AG08395 (cell line): ENCODE measurements at regions not wholly inside any gene's neighbourhood (a gene's known extent, or its start where the extent isn't known, plus 50 kb on each side); places are given as distances from the start of the nearest gene placed in this dataset.
"Not testable (repeated sequence)": the region's sequence is repeated elsewhere in the genome, so short reads cannot be mapped to it uniquely, and the experiment has no call there.

Experiments
- DNase-seq: peaks from one replicate; pipeline ENCODE4 v3.0.0; 2012; ENCODE audit warnings: mixed read lengths, low spot score

- DNase-seq, result no peak
Observed at GRCh38 chr19:13712767-13713201, 51.5 kb upstream of the MRI1 start.

GRCh38 chr19:13707915-13708314 is 56.4 kb upstream of the MRI1 start:
- no peak for DNase-seq

- DNase-seq, result no peak
Observed at GRCh38 chr19:13705928-13706447, 58.3 kb upstream of the MRI1 start.

- DNase-seq, result no peak
Observed at GRCh38 chr19:13705201-13705600, 59.1 kb upstream of the MRI1 start.

DNA sequence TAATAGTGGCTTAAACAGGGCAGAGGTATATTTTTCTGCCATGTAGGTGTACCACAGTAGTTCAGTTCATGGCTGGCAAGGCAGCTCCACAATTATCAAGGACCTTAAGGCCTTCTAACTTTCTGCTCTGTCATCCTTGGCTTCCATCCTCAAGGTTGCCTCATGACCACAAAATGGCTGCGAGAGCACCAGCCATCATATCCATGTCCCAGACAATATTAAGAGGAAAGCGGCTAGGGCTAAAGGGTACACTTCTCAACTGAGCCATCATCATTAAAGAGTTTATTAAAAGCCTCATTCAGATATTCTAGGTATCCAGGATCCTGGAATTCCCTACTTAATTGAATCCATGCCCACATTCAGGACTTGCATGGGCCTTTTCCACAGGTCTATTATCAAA is 62.7 kb upstream of the MRI1 start:
- no peak for DNase-seq

DNA sequence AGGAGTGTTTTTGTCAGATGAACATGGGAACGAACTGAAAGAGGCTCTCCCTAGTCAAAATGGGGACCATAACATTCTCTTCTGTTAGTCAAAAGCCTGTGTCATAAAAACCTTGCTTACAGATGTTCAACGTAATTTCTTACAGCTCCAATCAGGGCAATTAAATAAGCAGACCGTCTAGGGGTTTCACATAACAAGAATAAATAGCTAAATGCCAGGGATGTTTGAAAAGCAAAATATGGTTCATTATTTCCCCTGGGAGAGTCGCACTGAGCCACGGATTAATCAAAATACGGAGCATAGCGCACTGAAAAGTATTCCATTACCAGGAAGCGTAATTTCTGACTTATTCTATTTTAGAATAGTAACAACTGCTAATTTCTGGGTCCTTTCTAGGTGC is 63.7 kb upstream of the MRI1 start:
- no peak for DNase-seq

GRCh38 chr19:13699786-13700185 is 64.5 kb upstream of the MRI1 start:
- no peak for DNase-seq

GRCh38 chr19:13696839-13697238 is 67.5 kb upstream of the MRI1 start:
- no peak for DNase-seq

GRCh38 chr19:13693889-13694288 is 70.4 kb upstream of the MRI1 start:
- DNase-seq, result no peak

- peak; percentile 63 for DNase-seq
Observed at GRCh38 chr19:13691569-13692435, 72.5 kb upstream of the MRI1 start.

- DNase-seq, result peak; percentile 29
Observed at GRCh38 chr19:13689085-13689484, 75.2 kb upstream of the MRI1 start.

DNA sequence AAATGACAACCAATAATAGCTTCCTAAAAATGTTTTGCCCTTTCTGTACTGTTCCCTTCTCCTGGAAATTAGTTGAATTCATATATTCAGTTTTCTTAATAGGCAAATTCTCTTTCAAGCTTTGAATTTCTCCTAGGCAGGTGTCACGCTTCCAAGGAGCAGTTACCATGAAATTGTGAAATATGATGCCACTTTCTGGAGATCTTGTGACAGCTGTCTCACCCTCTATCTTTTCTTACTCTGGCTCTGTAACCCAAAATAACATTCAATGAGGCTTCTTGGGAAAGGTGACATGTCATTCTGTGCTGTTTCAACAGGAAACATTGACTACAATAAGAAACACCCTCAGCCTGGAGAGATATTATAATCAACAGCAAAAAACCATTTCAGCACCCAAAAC is 80.3 kb upstream of the MRI1 start:
- DNase-seq, result no peak

GRCh38 chr19:13681509-13681908 is 82.8 kb upstream of the MRI1 start:
- no peak for DNase-seq

- DNase-seq, result not testable (repeated sequence)
Observed at GRCh38 chr19:13680708-13681360, 83.5 kb upstream of the MRI1 start.

GRCh38 chr19:13676967-13677366 is 87.4 kb upstream of the MRI1 start:
- not testable (repeated sequence) for DNase-seq

- DNase-seq, result not testable (repeated sequence)
Observed at GRCh38 chr19:13672480-13673175, 91.7 kb upstream of the MRI1 start.

DNA sequence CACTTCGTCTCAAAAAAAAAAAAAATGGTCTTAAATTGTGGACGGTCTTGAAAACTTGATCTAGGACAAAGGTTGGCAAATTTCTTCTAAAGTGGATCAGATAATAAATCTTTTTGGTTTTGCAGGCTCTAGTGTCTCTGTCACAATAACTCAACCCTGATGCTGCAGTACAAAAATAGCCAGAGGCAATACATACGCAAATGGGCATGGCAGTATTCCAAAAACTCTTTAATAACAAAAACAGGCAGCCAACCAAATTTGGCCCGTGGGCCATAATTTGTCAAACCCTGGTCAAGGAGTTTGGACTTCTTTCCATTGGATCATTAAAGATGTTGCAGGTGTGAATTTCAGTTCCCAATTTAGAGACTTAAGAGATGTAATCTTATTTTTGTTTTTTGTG is 93.5 kb upstream of the MRI1 start:
- DNase-seq, result no peak

- DNase-seq, result no peak
Observed at GRCh38 chr19:13669780-13670355, 94.5 kb upstream of the MRI1 start.

GRCh38 chr19:13668964-13669363 is 95.4 kb upstream of the MRI1 start:
- DNase-seq, result no peak

DNA sequence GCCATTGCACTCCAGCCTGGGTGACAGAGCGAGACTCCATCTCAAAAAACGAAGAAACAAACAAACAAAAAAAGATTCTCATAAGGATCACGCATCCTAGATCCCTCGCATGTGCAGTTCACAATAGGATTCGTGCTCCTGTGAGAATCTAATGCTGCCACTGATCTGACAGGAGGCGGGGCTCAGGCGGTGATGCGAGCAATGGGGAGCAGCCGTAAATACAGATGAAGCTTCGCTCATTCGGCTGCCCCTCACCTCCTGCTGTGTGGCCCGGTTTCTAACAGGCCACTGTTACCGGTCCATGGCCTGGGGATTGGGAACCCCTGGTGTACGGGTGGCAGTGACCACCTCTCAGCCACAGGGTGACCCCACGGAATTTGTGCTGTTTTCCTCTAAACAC is 98.2 kb upstream of the MRI1 start:
- DNase-seq, result no peak

- DNase-seq, result no peak
Observed at GRCh38 chr19:13665125-13665905, 99.0 kb upstream of the MRI1 start.
